ENCODE measurements at regions not wholly inside any gene's neighbourhood (a gene's known extent, or its start where the extent isn't known, plus 50 kb on each side); places are given as distances from the start of the nearest gene placed in this dataset.
"Not testable (repeated sequence)": the region's sequence is repeated elsewhere in the genome, so short reads cannot be mapped to it uniquely, and the experiment has no call there.

- no peak for DNase-seq
These were observed 55.0 kb upstream of the PPP1R2C start for GRCh38 chrX:42832764-42833549.

GRCh38 chrX:42833550-42833940 lies 55.6 kb upstream of the PPP1R2C start:
- not testable (repeated sequence) for DNase-seq

GRCh38 chrX:42837101-42837726 lies 59.3 kb upstream of the PPP1R2C start:
- DNase-seq: no peak

- no peak for DNase-seq
These were observed 59.8 kb upstream of the PPP1R2C start for GRCh38 chrX:42837747-42838146.

- DNase-seq: no peak
These were observed 61.7 kb upstream of the PPP1R2C start for GRCh38 chrX:42839632-42840031.

GRCh38 chrX:42846741-42847140 lies 68.8 kb upstream of the PPP1R2C start:
- DNase-seq: no peak

GRCh38 chrX:42855259-42855658 lies 77.3 kb upstream of the PPP1R2C start:
- no peak for DNase-seq

- DNase-seq: no peak
These were observed 79.8 kb upstream of the PPP1R2C start for GRCh38 chrX:42857766-42858165.

GRCh38 chrX:42869011-42869410 lies 91.0 kb upstream of the PPP1R2C start:
- DNase-seq: no peak

GRCh38 chrX:42869659-42870476 lies 91.9 kb upstream of the PPP1R2C start:
- no peak for DNase-seq

GRCh38 chrX:42886519-42886918 lies 108.6 kb upstream of the PPP1R2C start:
- DNase-seq: no peak

GRCh38 chrX:42900947-42901346 lies 123.0 kb upstream of the PPP1R2C start:
- no peak for DNase-seq

- no peak for DNase-seq
These were observed 124.5 kb upstream of the PPP1R2C start for GRCh38 chrX:42902513-42902912.

- no peak for DNase-seq
These were observed 142.8 kb upstream of the PPP1R2C start for GRCh38 chrX:42920752-42921151.

- DNase-seq: no peak
These were observed 152.1 kb upstream of the PPP1R2C start for GRCh38 chrX:42930071-42930470.

GRCh38 chrX:42930951-42931350 lies 153.0 kb upstream of the PPP1R2C start:
- no peak for DNase-seq

- DNase-seq: no peak
These were observed 155.2 kb upstream of the PPP1R2C start for GRCh38 chrX:42933187-42933586.

GRCh38 chrX:42934020-42934726 lies 156.2 kb upstream of the PPP1R2C start:
- no peak for DNase-seq

- no peak for DNase-seq
These were observed 163.7 kb upstream of the PPP1R2C start for GRCh38 chrX:42941671-42942070.

GRCh38 chrX:42943051-42943974 lies 165.3 kb upstream of the PPP1R2C start:
- no peak for DNase-seq

GRCh38 chrX:42944381-42944998 lies 166.5 kb upstream of the PPP1R2C start:
- DNase-seq: no peak

Data from islet precursor cell (in vitro differentiated cells).